Activated CD8-positive, alpha-beta T cell treated with anti-CD3 and anti-CD28 coated beads, Interleukin-2, amount 10 ng/mL, durations not matched to agents 7 days and 5 days (primary cell): ENCODE measurements at regions not wholly inside any gene's neighbourhood (a gene's known extent, or its start where the extent isn't known, plus 50 kb on each side); places are given as distances from the start of the nearest gene placed in this dataset.

Experiments
- ATAC-seq: fragments of 150-1000 bp; cut with Tn5 transposase; one replicate; pipeline ENCODE4 v1.10.0; 2021; ENCODE audit warnings: moderate library complexity
- CTCF ChIA-PET: fragments of 350-600 bp; sonication (Branson Sonifier 250); formaldehyde crosslinking; loops from one replicate; lab custom pipeline; 2021; ENCODE audit warnings: antibody characterized with exemption; lab: Charles Lee
- POLR2A ChIA-PET: fragments of 350-600 bp; sonication (Branson Sonifier 250); formaldehyde crosslinking; loops from one replicate; lab custom pipeline; 2021; ENCODE audit warnings: antibody characterized with exemption; lab: Charles Lee
- DNase-seq: peaks from one replicate; pipeline ENCODE4 v3.0.0-alpha.2; 2020
- H3K27ac Mint-ChIP-seq: one replicate; pipeline ENCODE4 v1.8.0; 2021; ENCODE audit warnings: mild to moderate bottlenecking, mixed read lengths
- H3K27me3 Mint-ChIP-seq: one replicate; pipeline ENCODE4 v1.8.0; 2021; ENCODE audit warnings: low read depth, mixed read lengths
- H3K36me3 Mint-ChIP-seq: one replicate; pipeline ENCODE4 v1.8.0; 2021; ENCODE audit warnings: low read depth, mixed read lengths
- H3K4me1 Mint-ChIP-seq: one replicate; pipeline ENCODE4 v1.8.0; 2021; ENCODE audit warnings: low read depth, mixed read lengths
- H3K4me3 Mint-ChIP-seq: one replicate; pipeline ENCODE4 v1.8.0; 2021; ENCODE audit warnings: mild to moderate bottlenecking, mixed read lengths
- H3K9me3 Mint-ChIP-seq: one replicate; pipeline ENCODE4 v1.8.0; 2022; ENCODE audit warnings: mixed read lengths; ENCODE audit not compliant: insufficient read depth

- Mint-ChIP-seq H3K27ac (no peak overlapping the region), H3K27me3 (no peaks in the 10 kb centered on the region), H3K9me3 (peaks cover 17% of the 10 kb centered on the region), H3K4me1 (no peaks in the 10 kb centered on the region), H3K36me3 (no peaks in the 10 kb centered on the region), H3K4me3 (no peak overlapping the region)
- DNase-seq: no peak
- ATAC-seq: no peak
- POLR2A ChIA-PET: no interaction called here
- CTCF ChIA-PET: no interaction called here
Observed at GRCh38 chr9:30140407-30140806, 2244.0 kb upstream of the ACO1 start.

- Mint-ChIP-seq H3K27me3 (no peaks in the 10 kb centered on the region), H3K4me3 (no peak overlapping the region), H3K9me3 (no peaks in the 10 kb centered on the region), H3K27ac (no peak overlapping the region), H3K4me1 (no peaks in the 10 kb centered on the region), H3K36me3 (no peaks in the 10 kb centered on the region)
- POLR2A ChIA-PET: no interaction called here
- DNase-seq (no peak), ATAC-seq (no peak)
- CTCF ChIA-PET: no interaction called here
Observed at GRCh38 chr9:30160570-30160969, 2223.9 kb upstream of the ACO1 start.

GRCh38 chr9:30172206-30172605, 2212.2 kb upstream of the ACO1 start:
- H3K36me3 Mint-ChIP-seq: no peaks in the 10 kb centered on the region

GRCh38 chr9:30178610-30179009, 2205.8 kb upstream of the ACO1 start:
- Mint-ChIP-seq H3K27ac (no peak overlapping the region), H3K9me3 (no peaks in the 10 kb centered on the region), H3K4me1 (no peaks in the 10 kb centered on the region), H3K4me3 (no peak overlapping the region), H3K27me3 (no peaks in the 10 kb centered on the region), H3K36me3 (no peaks in the 10 kb centered on the region)
- ATAC-seq: no peak
- DNase-seq: no peak
- CTCF ChIA-PET: no interaction called here
- POLR2A ChIA-PET: no interaction called here

More at GRCh38 chr9:30172206-30172605, 2212.2 kb upstream of the ACO1 start:
- Mint-ChIP-seq H3K4me1 (no peaks in the 10 kb centered on the region), H3K27ac (no peak overlapping the region), H3K9me3 (peaks cover 6% of the 10 kb centered on the region), H3K4me3 (no peak overlapping the region), H3K27me3 (no peaks in the 10 kb centered on the region)
- POLR2A ChIA-PET: no interaction called here
- DNase-seq (no peak), ATAC-seq (no peak)
- CTCF ChIA-PET: no interaction called here

- Mint-ChIP-seq H3K4me1 (no peaks in the 10 kb centered on the region), H3K4me3 (no peak overlapping the region), H3K9me3 (peaks cover 14% of the 10 kb centered on the region), H3K27ac (no peak overlapping the region), H3K36me3 (no peaks in the 10 kb centered on the region), H3K27me3 (no peaks in the 10 kb centered on the region)
- ChIA-PET POLR2A (no interaction called here), CTCF (no interaction called here)
- ATAC-seq (no peak), DNase-seq (no peak)
Observed at GRCh38 chr9:30193421-30193820, 2191.0 kb upstream of the ACO1 start.

- Mint-ChIP-seq H3K27ac (no peak overlapping the region), H3K27me3 (no peaks in the 10 kb centered on the region), H3K9me3 (peaks cover 4% of the 10 kb centered on the region), H3K4me3 (no peak overlapping the region), H3K4me1 (no peaks in the 10 kb centered on the region), H3K36me3 (no peaks in the 10 kb centered on the region)
- ChIA-PET CTCF (no interaction called here), POLR2A (no interaction called here)
- no peak for DNase-seq
- no peak for ATAC-seq
Observed at GRCh38 chr9:30196941-30197340, 2187.5 kb upstream of the ACO1 start.

GRCh38 chr9:30197453-30197852, 2187.0 kb upstream of the ACO1 start:
- no peaks in the 10 kb centered on the region for H3K36me3 Mint-ChIP-seq
- peaks cover 4% of the 10 kb centered on the region for H3K9me3 Mint-ChIP-seq
- DNase-seq (no peak), ATAC-seq (no peak)
- ChIA-PET POLR2A (no interaction called here), CTCF (no interaction called here)
- no peaks in the 10 kb centered on the region for H3K4me1 Mint-ChIP-seq
- H3K27ac Mint-ChIP-seq: no peak overlapping the region
- H3K4me3 Mint-ChIP-seq: no peak overlapping the region
- no peaks in the 10 kb centered on the region for H3K27me3 Mint-ChIP-seq

- peaks cover 4% of the 10 kb centered on the region for H3K9me3 Mint-ChIP-seq
- H3K4me1 Mint-ChIP-seq: no peaks in the 10 kb centered on the region
- DNase-seq: no peak
- POLR2A ChIA-PET: no interaction called here
- no peak for ATAC-seq
- H3K27me3 Mint-ChIP-seq: no peaks in the 10 kb centered on the region
- CTCF ChIA-PET: no interaction called here
- H3K36me3 Mint-ChIP-seq: no peaks in the 10 kb centered on the region
- H3K27ac Mint-ChIP-seq: no peak overlapping the region
- no peak overlapping the region for H3K4me3 Mint-ChIP-seq
Observed at GRCh38 chr9:30197954-30198353, 2186.5 kb upstream of the ACO1 start.

- ChIA-PET CTCF (no interaction called here), POLR2A (no interaction called here)
- H3K27ac Mint-ChIP-seq: no peak overlapping the region
- H3K36me3 Mint-ChIP-seq: no peaks in the 10 kb centered on the region
- H3K27me3 Mint-ChIP-seq: no peaks in the 10 kb centered on the region
- H3K4me3 Mint-ChIP-seq: no peak overlapping the region
- ATAC-seq (no peak), DNase-seq (no peak)
- H3K4me1 Mint-ChIP-seq: no peaks in the 10 kb centered on the region
- peaks cover 4% of the 10 kb centered on the region for H3K9me3 Mint-ChIP-seq
Observed at GRCh38 chr9:30198463-30199309, 2185.8 kb upstream of the ACO1 start.

- ChIA-PET POLR2A (no interaction called here), CTCF (no interaction called here)
- H3K4me3 Mint-ChIP-seq: no peak overlapping the region
- peaks cover 3% of the 10 kb centered on the region for H3K9me3 Mint-ChIP-seq
- H3K27ac Mint-ChIP-seq: no peak overlapping the region
- no peaks in the 10 kb centered on the region for H3K4me1 Mint-ChIP-seq
- DNase-seq (no peak), ATAC-seq (no peak)
- H3K36me3 Mint-ChIP-seq: no peaks in the 10 kb centered on the region
- H3K27me3 Mint-ChIP-seq: no peaks in the 10 kb centered on the region
Observed at GRCh38 chr9:30201024-30201423, 2183.4 kb upstream of the ACO1 start.

GRCh38 chr9:30235068-30235467, 2149.4 kb upstream of the ACO1 start:
- Mint-ChIP-seq H3K4me3 (no peak overlapping the region), H3K27me3 (no peaks in the 10 kb centered on the region), H3K27ac (no peak overlapping the region), H3K9me3 (no peaks in the 10 kb centered on the region), H3K4me1 (no peaks in the 10 kb centered on the region), H3K36me3 (no peaks in the 10 kb centered on the region)
- DNase-seq: no peak
- POLR2A ChIA-PET: no interaction called here
- no peak for ATAC-seq
- CTCF ChIA-PET: no interaction called here

- H3K27ac Mint-ChIP-seq: no peak overlapping the region
- ATAC-seq: no peak
- H3K9me3 Mint-ChIP-seq: no peaks in the 10 kb centered on the region
- H3K36me3 Mint-ChIP-seq: no peaks in the 10 kb centered on the region
- DNase-seq: no peak
- CTCF ChIA-PET: no interaction called here
- H3K27me3 Mint-ChIP-seq: no peaks in the 10 kb centered on the region
- H3K4me1 Mint-ChIP-seq: no peaks in the 10 kb centered on the region
- no peak overlapping the region for H3K4me3 Mint-ChIP-seq
- POLR2A ChIA-PET: no interaction called here
Observed at GRCh38 chr9:30235564-30235963, 2148.9 kb upstream of the ACO1 start.

- no peak overlapping the region for H3K4me3 Mint-ChIP-seq
- no peaks in the 10 kb centered on the region for H3K27me3 Mint-ChIP-seq
- no peak overlapping the region for H3K27ac Mint-ChIP-seq
- CTCF ChIA-PET: no interaction called here
- POLR2A ChIA-PET: no interaction called here
- no peaks in the 10 kb centered on the region for H3K4me1 Mint-ChIP-seq
- H3K36me3 Mint-ChIP-seq: no peaks in the 10 kb centered on the region
- H3K9me3 Mint-ChIP-seq: no peaks in the 10 kb centered on the region
- no peak for ATAC-seq
- DNase-seq: no peak
Observed at GRCh38 chr9:30239878-30240277, 2144.6 kb upstream of the ACO1 start.
